ENCODE measurements at regions not wholly inside any gene's neighbourhood (a gene's known extent, or its start where the extent isn't known, plus 50 kb on each side); places are given as distances from the start of the nearest gene placed in this dataset.

DNA sequence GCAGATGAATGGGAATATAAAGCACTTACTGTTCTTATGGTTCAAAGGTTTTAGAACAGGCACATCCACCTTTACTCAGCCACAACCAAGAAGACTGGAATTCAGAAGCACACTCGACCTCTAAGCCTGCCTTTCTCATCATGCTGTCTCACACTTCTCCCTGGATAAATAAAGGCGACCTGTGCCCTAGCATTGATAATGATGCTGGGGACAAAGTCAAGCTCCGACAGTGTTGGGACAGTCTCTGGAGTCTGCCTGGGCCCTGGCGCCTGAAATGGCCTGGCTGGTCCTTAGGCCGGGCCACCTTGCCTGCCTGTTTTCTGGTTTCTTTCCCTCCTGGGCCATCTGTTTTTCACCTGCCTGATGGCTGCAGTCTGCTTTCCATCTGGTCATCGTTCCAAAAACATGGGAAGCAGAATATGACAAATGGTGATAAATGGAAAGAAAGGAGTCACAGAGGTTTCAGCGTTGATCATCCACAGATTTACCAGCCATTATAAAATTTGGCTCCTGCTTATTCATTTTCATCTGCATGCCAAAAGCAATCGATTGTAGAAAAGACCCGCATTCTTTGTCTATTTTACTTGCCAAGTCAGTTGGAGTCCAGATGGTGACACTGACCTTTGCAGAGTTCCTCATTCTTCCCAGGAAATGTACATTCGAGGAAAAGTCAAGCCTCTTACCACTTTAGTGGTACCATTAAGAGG lies 91.2 kb upstream of the KCNJ15 start:
- no peak overlapping the region for H2AFZ ChIP-seq (ENCODE audit: low read depth)
- TF ChIP-seq, protein P1, sequence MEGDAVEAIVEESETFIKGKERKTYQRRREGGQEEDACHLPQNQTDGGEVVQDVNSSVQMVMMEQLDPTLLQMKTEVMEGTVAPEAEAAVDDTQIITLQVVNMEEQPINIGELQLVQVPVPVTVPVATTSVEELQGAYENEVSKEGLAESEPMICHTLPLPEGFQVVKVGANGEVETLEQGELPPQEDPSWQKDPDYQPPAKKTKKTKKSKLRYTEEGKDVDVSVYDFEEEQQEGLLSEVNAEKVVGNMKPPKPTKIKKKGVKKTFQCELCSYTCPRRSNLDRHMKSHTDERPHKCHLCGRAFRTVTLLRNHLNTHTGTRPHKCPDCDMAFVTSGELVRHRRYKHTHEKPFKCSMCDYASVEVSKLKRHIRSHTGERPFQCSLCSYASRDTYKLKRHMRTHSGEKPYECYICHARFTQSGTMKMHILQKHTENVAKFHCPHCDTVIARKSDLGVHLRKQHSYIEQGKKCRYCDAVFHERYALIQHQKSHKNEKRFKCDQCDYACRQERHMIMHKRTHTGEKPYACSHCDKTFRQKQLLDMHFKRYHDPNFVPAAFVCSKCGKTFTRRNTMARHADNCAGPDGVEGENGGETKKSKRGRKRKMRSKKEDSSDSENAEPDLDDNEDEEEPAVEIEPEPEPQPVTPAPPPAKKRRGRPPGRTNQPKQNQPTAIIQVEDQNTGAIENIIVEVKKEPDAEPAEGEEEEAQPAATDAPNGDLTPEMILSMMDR (conservative IDR thresholded peaks at IDR 0.05; ENCODE audit: low read depth, low read length): no peak
- no peak overlapping the region for H3K27ac ChIP-seq

DNA sequence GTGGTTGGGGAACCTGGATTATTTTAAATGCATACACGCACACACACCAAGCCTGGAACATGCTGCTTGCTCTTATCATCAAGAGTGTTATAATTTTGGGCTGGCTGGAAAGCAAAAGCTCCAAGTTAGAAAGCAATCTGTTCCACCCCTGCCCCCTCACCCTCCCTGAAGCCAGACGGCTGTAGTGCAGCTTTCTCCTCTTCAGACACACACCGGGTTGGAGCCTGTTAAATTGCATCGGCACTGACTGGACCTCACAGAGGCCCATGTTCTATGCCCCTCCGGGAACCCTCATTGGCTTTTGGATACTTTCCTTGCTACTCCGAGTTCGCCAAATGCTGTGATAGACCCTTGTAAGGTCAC lies 90.6 kb upstream of the KCNJ15 start:
- Histone ChIP-seq H3K9ac (no peak overlapping the region), H3K79me2 (ENCODE audit: insufficient read depth, low read depth) (no peaks in the 10 kb centered on the region), H3K4me1 (ENCODE audit: low read depth, poor library complexity, severe bottlenecking) (no peaks in the 10 kb centered on the region), H2AFZ (ENCODE audit: low read depth) (no peak overlapping the region), H3K4me2 (no peak overlapping the region), H3K27ac (no peak overlapping the region), H3K36me3 (ENCODE audit: insufficient read depth) (no peaks in the 10 kb centered on the region), H3K27me3 (ENCODE audit: insufficient read depth, low read depth) (no peaks in the 10 kb centered on the region), H4K20me1 (ENCODE audit: insufficient read depth) (no peaks in the 10 kb centered on the region), H3K4me3 (IDR thresholded peaks at IDR 0.05; ENCODE audit: insufficient read depth, low read depth, low read length) (no peak overlapping the region)
- TF ChIP-seq, protein P1 (conservative IDR thresholded peaks at IDR 0.05; ENCODE audit: low read depth, low read length): no peak

More for the DNA sequence above, 91.2 kb upstream of the KCNJ15 start:
- Histone ChIP-seq H3K36me3 (ENCODE audit: insufficient read depth) (no peaks in the 10 kb centered on the region), H3K4me3 (IDR thresholded peaks at IDR 0.05; ENCODE audit: insufficient read depth, low read depth, low read length) (no peak overlapping the region), H3K27me3 (ENCODE audit: insufficient read depth, low read depth) (no peaks in the 10 kb centered on the region), H3K4me2 (no peak overlapping the region), H4K20me1 (ENCODE audit: insufficient read depth) (no peaks in the 10 kb centered on the region), H3K79me2 (ENCODE audit: insufficient read depth, low read depth) (no peaks in the 10 kb centered on the region), H3K4me1 (ENCODE audit: low read depth, poor library complexity, severe bottlenecking) (no peaks in the 10 kb centered on the region), H3K9ac (no peak overlapping the region)

DNA sequence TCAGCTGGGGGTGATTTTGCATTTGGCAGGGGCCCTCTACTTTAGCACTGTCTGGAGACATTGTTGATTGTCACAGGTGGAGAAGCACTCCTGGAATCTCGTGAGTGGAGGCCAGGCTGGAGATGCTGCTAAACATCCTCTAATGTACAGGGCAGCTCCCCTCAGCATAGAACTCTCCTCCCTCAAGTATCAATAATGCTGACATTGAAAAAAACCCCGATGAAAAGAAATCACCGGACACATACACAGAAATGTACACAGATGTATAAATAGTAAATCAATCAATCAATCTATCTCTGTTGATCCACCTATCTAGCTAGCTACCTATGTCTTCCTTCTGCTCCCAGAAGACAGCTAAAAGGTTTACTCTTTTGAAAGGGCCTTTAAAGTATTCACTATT lies 89.4 kb upstream of the KCNJ15 start:
- no peak overlapping the region for H3K9ac ChIP-seq
- no peaks in the 10 kb centered on the region for H3K36me3 ChIP-seq (ENCODE audit: insufficient read depth)
- TF ChIP-seq, protein P1 (conservative IDR thresholded peaks at IDR 0.05; ENCODE audit: low read depth, low read length): no peak
- no peak overlapping the region for H2AFZ ChIP-seq (ENCODE audit: low read depth)
- no peaks in the 10 kb centered on the region for H3K4me1 ChIP-seq (ENCODE audit: low read depth, poor library complexity, severe bottlenecking)
- no peak overlapping the region for H3K4me3 ChIP-seq (IDR thresholded peaks at IDR 0.05; ENCODE audit: insufficient read depth, low read depth, low read length)
- H3K4me2 ChIP-seq: no peak overlapping the region
- H3K27ac ChIP-seq: no peak overlapping the region
- no peaks in the 10 kb centered on the region for H3K79me2 ChIP-seq (ENCODE audit: insufficient read depth, low read depth)
- no peaks in the 10 kb centered on the region for H4K20me1 ChIP-seq (ENCODE audit: insufficient read depth)
- H3K27me3 ChIP-seq (ENCODE audit: insufficient read depth, low read depth): no peaks in the 10 kb centered on the region

DNA sequence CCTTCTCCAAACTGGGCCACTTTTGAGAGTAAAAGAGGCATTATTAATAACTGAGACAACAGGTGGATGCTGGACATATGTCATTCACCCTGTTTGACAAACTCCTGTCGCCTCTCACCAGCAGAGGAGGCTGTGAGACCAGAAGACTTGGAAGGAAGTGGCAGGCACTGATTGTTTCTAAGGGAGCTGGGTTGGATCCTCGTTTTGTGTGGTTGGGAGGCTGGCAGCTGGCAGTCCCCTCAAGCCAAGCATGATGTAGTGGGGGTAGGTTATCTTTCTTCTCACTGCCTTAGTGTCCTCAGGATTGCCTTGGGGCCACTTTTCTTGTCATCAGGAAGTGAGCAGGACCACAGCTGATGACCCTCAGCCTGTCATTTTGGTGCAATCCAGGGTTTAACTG lies 86.5 kb upstream of the KCNJ15 start:
- Histone ChIP-seq H3K4me3 (IDR thresholded peaks at IDR 0.05; ENCODE audit: insufficient read depth, low read depth, low read length) (no peak overlapping the region), H3K27me3 (ENCODE audit: insufficient read depth, low read depth) (no peaks in the 10 kb centered on the region), H3K4me1 (ENCODE audit: low read depth, poor library complexity, severe bottlenecking) (no peaks in the 10 kb centered on the region), H3K36me3 (ENCODE audit: insufficient read depth) (no peaks in the 10 kb centered on the region), H3K9ac (no peak overlapping the region), H4K20me1 (ENCODE audit: insufficient read depth) (no peaks in the 10 kb centered on the region), H3K79me2 (ENCODE audit: insufficient read depth, low read depth) (no peaks in the 10 kb centered on the region), H3K27ac (no peak overlapping the region), H3K4me2 (no peak overlapping the region), H2AFZ (ENCODE audit: low read depth) (no peak overlapping the region)
- TF ChIP-seq, protein P1 (conservative IDR thresholded peaks at IDR 0.05; ENCODE audit: low read depth, low read length): peak; percentile 31; the same call in 1 of the 2 replicates

Measured in KMS-11 (cell line).